ENCODE measurements at regions not wholly inside any gene's neighbourhood (a gene's known extent, or its start where the extent isn't known, plus 50 kb on each side); places are given as distances from the start of the nearest gene placed in this dataset.

DNA sequence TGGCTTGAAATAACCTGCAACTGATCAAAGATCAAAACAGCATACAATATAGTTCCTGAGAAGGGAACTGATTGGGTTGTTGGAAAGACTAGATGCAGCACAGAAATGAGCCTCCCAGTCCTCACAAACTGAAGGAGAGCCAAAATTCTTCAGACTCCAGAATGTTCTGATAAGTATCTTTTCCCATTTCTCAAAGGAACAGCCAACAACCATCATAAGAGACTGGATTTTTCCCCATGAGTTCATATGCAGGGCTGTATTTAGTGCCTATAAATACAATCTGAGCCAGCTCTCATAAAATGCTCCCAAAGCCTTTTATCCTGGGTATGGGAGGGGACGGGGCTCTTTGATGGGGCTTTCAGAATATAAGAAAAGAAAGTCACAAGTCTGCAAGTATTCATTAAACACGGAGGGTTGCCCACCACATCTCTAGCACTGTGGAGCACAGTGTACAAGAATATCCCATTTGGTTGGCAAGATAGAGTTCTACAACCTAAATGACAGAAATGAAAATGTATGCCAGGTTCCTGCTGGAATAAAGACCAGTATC, 50.7 kb upstream of the LYVE1 start:
- H3K27ac Mint-ChIP-seq (ENCODE audit: unreplicated experiment), result no peak overlapping the region
- no peak for DNase-seq (ENCODE audit: extremely low spot score, unreplicated experiment)
- no peaks in the 10 kb centered on the region for H3K27me3 Mint-ChIP-seq (ENCODE audit: unreplicated experiment)
- H3K4me3 Mint-ChIP-seq (ENCODE audit: unreplicated experiment), result no peak overlapping the region
- H3K4me1 Mint-ChIP-seq (ENCODE audit: unreplicated experiment), result no peaks in the 10 kb centered on the region
- peaks cover 13% of the 10 kb centered on the region for H3K36me3 Mint-ChIP-seq (ENCODE audit: unreplicated experiment)
- TF ChIP-seq, protein P1, sequence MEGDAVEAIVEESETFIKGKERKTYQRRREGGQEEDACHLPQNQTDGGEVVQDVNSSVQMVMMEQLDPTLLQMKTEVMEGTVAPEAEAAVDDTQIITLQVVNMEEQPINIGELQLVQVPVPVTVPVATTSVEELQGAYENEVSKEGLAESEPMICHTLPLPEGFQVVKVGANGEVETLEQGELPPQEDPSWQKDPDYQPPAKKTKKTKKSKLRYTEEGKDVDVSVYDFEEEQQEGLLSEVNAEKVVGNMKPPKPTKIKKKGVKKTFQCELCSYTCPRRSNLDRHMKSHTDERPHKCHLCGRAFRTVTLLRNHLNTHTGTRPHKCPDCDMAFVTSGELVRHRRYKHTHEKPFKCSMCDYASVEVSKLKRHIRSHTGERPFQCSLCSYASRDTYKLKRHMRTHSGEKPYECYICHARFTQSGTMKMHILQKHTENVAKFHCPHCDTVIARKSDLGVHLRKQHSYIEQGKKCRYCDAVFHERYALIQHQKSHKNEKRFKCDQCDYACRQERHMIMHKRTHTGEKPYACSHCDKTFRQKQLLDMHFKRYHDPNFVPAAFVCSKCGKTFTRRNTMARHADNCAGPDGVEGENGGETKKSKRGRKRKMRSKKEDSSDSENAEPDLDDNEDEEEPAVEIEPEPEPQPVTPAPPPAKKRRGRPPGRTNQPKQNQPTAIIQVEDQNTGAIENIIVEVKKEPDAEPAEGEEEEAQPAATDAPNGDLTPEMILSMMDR (IDR thresholded peaks at IDR 0.05), result no peak
- no peaks in the 10 kb centered on the region for H3K9me3 Mint-ChIP-seq (ENCODE audit: unreplicated experiment)

DNA sequence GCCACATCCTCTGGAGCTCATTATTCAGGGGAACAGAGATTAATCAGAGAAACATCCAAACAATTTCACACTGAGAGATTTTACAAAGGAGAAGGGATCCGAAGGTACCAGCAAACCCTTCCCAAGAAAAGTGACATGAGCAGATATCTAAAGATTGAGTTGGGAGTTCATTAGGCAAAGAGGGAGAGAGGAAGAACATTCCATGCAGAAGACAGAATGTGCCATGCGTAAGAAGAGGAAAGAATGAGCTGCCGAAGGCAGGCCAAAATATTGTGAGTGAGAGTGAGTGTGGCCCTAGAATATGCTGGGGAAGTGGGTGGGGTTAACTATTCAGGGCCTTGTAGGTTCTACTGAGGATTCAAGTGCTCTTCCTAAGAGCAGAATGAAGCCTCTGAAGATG, 50.0 kb upstream of the LYVE1 start:
- TF ChIP-seq, protein P1 (IDR thresholded peaks at IDR 0.05), result no peak
- H3K4me3 Mint-ChIP-seq (ENCODE audit: unreplicated experiment), result no peak overlapping the region
- no peak overlapping the region for H3K27ac Mint-ChIP-seq (ENCODE audit: unreplicated experiment)
- no peak for DNase-seq (ENCODE audit: extremely low spot score, unreplicated experiment)
- H3K4me1 Mint-ChIP-seq (ENCODE audit: unreplicated experiment), result no peaks in the 10 kb centered on the region
- H3K9me3 Mint-ChIP-seq (ENCODE audit: unreplicated experiment), result peaks cover under 1% of the 10 kb centered on the region
- no peaks in the 10 kb centered on the region for H3K27me3 Mint-ChIP-seq (ENCODE audit: unreplicated experiment)
- H3K36me3 Mint-ChIP-seq (ENCODE audit: unreplicated experiment), result peaks cover 20% of the 10 kb centered on the region
